Adrenal gland (tissue), 9 donors: ENCODE measurements at regions not wholly inside any gene's neighbourhood (a gene's known extent, or its start where the extent isn't known, plus 50 kb on each side); places are given as distances from the start of the nearest gene placed in this dataset.

Experiments
- DNase-seq, 7 donors: peaks; one replicate each; pipeline ENCODE4 v3.0.0-alpha.2; 2019 to 2020
- H3K27ac ChIP-seq, 5 donors: fragments of 200-600 bp; sonication (generic) in 4 of 5; 1 replicate in 3 of 5; 2 replicates in 2 of 5; pipeline versions ENCODE4 v1.5.1 to v1.8.0; 2016 to 2020; ENCODE audit warnings: mild to moderate bottlenecking in 1 of 5
- H3K27me3 ChIP-seq: fragments of 200-600 bp; 2 replicates; pipeline ENCODE4 v1.8.0; 2021
- H3K36me3 ChIP-seq, 2 donors: fragments of 200-600 bp; replicated peaks in 1 of 2; 1 replicate in 1 of 2; 2 replicates in 1 of 2; pipeline versions ENCODE4 v1.5.1 to v1.8.0; 2018 to 2022
- H3K4me1 ChIP-seq, 2 donors: fragments of 200-600 bp; replicated peaks in 1 of 2; 1 replicate in 1 of 2; 2 replicates in 1 of 2; pipeline versions ENCODE4 v1.5.1 to v1.8.0; 2018 to 2021
- H3K4me3 ChIP-seq, 4 donors: fragments of 200-600 bp; sonication (generic) in 3 of 4; one replicate each; pipeline ENCODE4 v1.5.1; 2016 to 2018
- H3K9me3 ChIP-seq, 3 donors: fragments of 200-600 bp; sonication (generic) in 1 of 3; replicated peaks in 1 of 3; 1 replicate in 2 of 3; 2 replicates in 1 of 3; pipeline versions ENCODE4 v1.5.1 to v1.8.0; 2016 to 2021
- CTCF ChIP-seq, 6 experiments: fragments of 450-650 bp in 4 of 6; fragments of 200-600 bp in 2 of 6; sonication (generic) in 1 of 6; IDR thresholded peaks; 1 replicate in 5 of 6; 2 replicates in 1 of 6; pipeline versions ENCODE4 v1.5.1 to v1.8.0; 2016 to 2021; ENCODE audit warnings: antibody characterized with exemption in 6 of 6, mild to moderate bottlenecking in 2 of 6, moderate library complexity in 1 of 6
- POLR2A ChIP-seq, 2 donors: fragments of 450-650 bp; IDR thresholded peaks; one replicate each; pipeline ENCODE4 v1.6.1; 2017; ENCODE audit warnings: antibody characterized with exemption in 2 of 2, mild to moderate bottlenecking in 2 of 2, moderate library complexity in 1 of 2
- WGBS, 4 donors: extraction: QIAGEN DNeasy Blood & Tissue Kit in 2 of 4; methylation state at CpG; one replicate each; pipeline versions ENCODE4 v1.1.5 to v1.1.7; 2013 to 2017; 5-methylcytosine and 5-hydroxymethylcytosine counted together
- intact Hi-C, 2 donors: fragments of 100-400 bp; cut with DNase I; formaldehyde crosslinking; loops; one replicate each; pipeline versions ENCODE4 v1.14.1 to v1.15.0; 2022 to 2023
- donor health status: healthy with polysubstance abuse.
- donor health status: Bipolar disorder and iron deficiency.
- donor health status: DM: yes; HTN: yes; CAD: no.
- donor health status: DM: no; HTN: no; CAD: no.
- donor health status: DM: no; HTN: no; CAD: no.

GRCh38 chr3:23052208-23052607 is 150.9 kb upstream of the UBE2E2 start:
- DNase-seq = no peak
- Histone ChIP-seq H3K36me3 (no peaks in the 10 kb centered on the region), H3K27ac (no peak overlapping the region), H3K4me3 (no peak overlapping the region), H3K9me3 (no peaks in the 10 kb centered on the region), H3K4me1 (no peaks in the 10 kb centered on the region), H3K27me3 (no peaks in the 10 kb centered on the region)
- no peak for TF ChIP-seq POLR2A (IDR thresholded peaks at IDR 0.05)
- no peak for TF ChIP-seq CTCF (IDR thresholded peaks at IDR 0.05)
- 83 to 100% (median 89%) methylated on average over 1 of the region's 1 CpG for WGBS, 4 donors
- intact Hi-C loops = no loop called here

DNA sequence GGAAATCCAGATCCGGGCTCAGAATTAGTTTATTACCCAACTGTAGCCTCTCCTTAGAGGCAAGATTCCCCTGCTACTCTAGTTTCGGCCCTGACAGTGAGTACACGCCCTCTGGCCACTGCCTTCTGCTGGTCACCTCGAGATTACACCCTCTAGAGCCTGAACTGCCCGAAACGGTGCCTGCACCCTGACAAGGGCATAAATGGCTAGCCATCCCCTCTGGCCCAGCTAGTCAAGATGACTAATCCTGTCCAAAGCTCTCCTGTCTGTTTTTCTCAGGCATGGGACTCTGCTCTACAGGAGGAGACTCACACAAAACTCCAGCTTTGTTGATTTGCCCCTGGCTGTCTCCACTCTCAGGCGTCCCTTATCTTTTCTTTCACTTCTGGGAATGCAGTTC is 150.5 kb upstream of the UBE2E2 start:
- H3K4me1 ChIP-seq = no peaks in the 10 kb centered on the region
- intact Hi-C loops = no loop called here
- no peak for DNase-seq
- 76 to 82% (median 79%) methylated on average over 6 to 7 of the region's 7 CpGs for WGBS, 4 donors
- no peak overlapping the region for H3K27ac ChIP-seq
- TF ChIP-seq CTCF (IDR thresholded peaks at IDR 0.05) (no peak), POLR2A (IDR thresholded peaks at IDR 0.05) (no peak)
- H3K27me3 ChIP-seq = no peaks in the 10 kb centered on the region
- no peak overlapping the region for H3K4me3 ChIP-seq
- H3K9me3 ChIP-seq = no peaks in the 10 kb centered on the region
- no peaks in the 10 kb centered on the region for H3K36me3 ChIP-seq

GRCh38 chr3:23055733-23056376 is 147.3 kb upstream of the UBE2E2 start:
- Histone ChIP-seq H3K36me3 (no peaks in the 10 kb centered on the region), H3K27ac (no peak overlapping the region), H3K4me3 (no peak overlapping the region), H3K27me3 (no peaks in the 10 kb centered on the region), H3K9me3 (no peaks in the 10 kb centered on the region), H3K4me1 (no peaks in the 10 kb centered on the region)
- DNase-seq = no peak
- TF ChIP-seq POLR2A (IDR thresholded peaks at IDR 0.05) (no peak), CTCF (IDR thresholded peaks at IDR 0.05) (no peak)
- WGBS, 4 donors = 68 to 75% (median 73%) methylated on average over 2 of the region's 2 CpGs
- intact Hi-C loops = no loop called here

- Histone ChIP-seq H3K9me3 (no peaks in the 10 kb centered on the region), H3K36me3 (no peaks in the 10 kb centered on the region), H3K4me1 (no peaks in the 10 kb centered on the region), H3K27me3 (no peaks in the 10 kb centered on the region), H3K27ac (no peak overlapping the region), H3K4me3 (no peak overlapping the region)
- no peak for TF ChIP-seq CTCF (IDR thresholded peaks at IDR 0.05)
- TF ChIP-seq POLR2A (IDR thresholded peaks at IDR 0.05) = no peak
- DNase-seq = no peak
- WGBS, 4 donors = 88 to 100% (median 93%) methylated on average over 1 of the region's 1 CpG
- intact Hi-C loops = no loop called here
Observed at GRCh38 chr3:23062582-23062981, 140.5 kb upstream of the UBE2E2 start.
